Keratinocyte (primary cell): ENCODE measurements at regions not wholly inside any gene's neighbourhood (a gene's known extent, or its start where the extent isn't known, plus 50 kb on each side); places are given as distances from the start of the nearest gene placed in this dataset.

ENCODE experiments used
- CTCF ChIP-seq, 3 experiments: IDR thresholded peaks in 1 of 3; conservative IDR thresholded peaks in 1 of 3; optimal IDR thresholded peaks in 1 of 3; 2 replicates in 2 of 3; 3 replicates in 1 of 3; pipeline versions ENCODE3 to v1.5.1; 2011; ENCODE audit warnings: low read length in 3 of 3, mild to moderate bottlenecking in 3 of 3, moderate library complexity in 2 of 3, control low read depth in 1 of 3, inconsistent platforms in 1 of 3; ENCODE audit not compliant: insufficient read depth in 2 of 3; ENCODE audit errors: extremely low read depth in 1 of 3
- EZH2 ChIP-seq: IDR thresholded peaks from one replicate; pipeline ENCODE4 v1.6.1; 2012; ENCODE audit warnings: inconsistent platforms, mild to moderate bottlenecking, low read length, moderate library complexity

- no peak for TF ChIP-seq CTCF (optimal IDR thresholded peaks at IDR 0.05 in 1 of 3, IDR thresholded peaks at IDR 0.05 in 1 of 3, conservative IDR thresholded peaks at IDR 0.05 in 1 of 3; ENCODE audit: extremely low read depth in 1 of 3, insufficient read depth in 2 of 3, low read length in 3 of 3)
- TF ChIP-seq EZH2 = no peak
These were observed 58.3 kb upstream of the RASGRP1 start for GRCh38 chr15:38622908-38623307.
